Loucy (cell line): ENCODE measurements at regions not wholly inside any gene's neighbourhood (a gene's known extent, or its start where the extent isn't known, plus 50 kb on each side); places are given as distances from the start of the nearest gene placed in this dataset.

Source experiments
- EZH2phosphoT487 ChIP-seq: fragments of 200-600 bp; IDR thresholded peaks from 2 replicates; pipeline ENCODE4 v1.6.1; 2018; ENCODE audit warnings: antibody characterized with exemption, mild to moderate bottlenecking, moderate library complexity, borderline replicate concordance
- TF ChIP-seq, protein P1 (sequence below): fragments of 200-600 bp; sonication (generic); conservative IDR thresholded peaks from 2 replicates; pipeline ENCODE4 v1.5.1; 2014; ENCODE audit warnings: mild to moderate bottlenecking, antibody characterized with exemption, low read length

- TF ChIP-seq, protein P1, sequence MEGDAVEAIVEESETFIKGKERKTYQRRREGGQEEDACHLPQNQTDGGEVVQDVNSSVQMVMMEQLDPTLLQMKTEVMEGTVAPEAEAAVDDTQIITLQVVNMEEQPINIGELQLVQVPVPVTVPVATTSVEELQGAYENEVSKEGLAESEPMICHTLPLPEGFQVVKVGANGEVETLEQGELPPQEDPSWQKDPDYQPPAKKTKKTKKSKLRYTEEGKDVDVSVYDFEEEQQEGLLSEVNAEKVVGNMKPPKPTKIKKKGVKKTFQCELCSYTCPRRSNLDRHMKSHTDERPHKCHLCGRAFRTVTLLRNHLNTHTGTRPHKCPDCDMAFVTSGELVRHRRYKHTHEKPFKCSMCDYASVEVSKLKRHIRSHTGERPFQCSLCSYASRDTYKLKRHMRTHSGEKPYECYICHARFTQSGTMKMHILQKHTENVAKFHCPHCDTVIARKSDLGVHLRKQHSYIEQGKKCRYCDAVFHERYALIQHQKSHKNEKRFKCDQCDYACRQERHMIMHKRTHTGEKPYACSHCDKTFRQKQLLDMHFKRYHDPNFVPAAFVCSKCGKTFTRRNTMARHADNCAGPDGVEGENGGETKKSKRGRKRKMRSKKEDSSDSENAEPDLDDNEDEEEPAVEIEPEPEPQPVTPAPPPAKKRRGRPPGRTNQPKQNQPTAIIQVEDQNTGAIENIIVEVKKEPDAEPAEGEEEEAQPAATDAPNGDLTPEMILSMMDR, result no peak
- TF ChIP-seq EZH2phosphoT487, result no peak
Measured at GRCh38 chr3:72601983-72602750, 246.1 kb downstream of the SHQ1 start.
